ENCODE measurements at regions not wholly inside any gene's neighbourhood (a gene's known extent, or its start where the extent isn't known, plus 50 kb on each side); places are given as distances from the start of the nearest gene placed in this dataset.

DNA sequence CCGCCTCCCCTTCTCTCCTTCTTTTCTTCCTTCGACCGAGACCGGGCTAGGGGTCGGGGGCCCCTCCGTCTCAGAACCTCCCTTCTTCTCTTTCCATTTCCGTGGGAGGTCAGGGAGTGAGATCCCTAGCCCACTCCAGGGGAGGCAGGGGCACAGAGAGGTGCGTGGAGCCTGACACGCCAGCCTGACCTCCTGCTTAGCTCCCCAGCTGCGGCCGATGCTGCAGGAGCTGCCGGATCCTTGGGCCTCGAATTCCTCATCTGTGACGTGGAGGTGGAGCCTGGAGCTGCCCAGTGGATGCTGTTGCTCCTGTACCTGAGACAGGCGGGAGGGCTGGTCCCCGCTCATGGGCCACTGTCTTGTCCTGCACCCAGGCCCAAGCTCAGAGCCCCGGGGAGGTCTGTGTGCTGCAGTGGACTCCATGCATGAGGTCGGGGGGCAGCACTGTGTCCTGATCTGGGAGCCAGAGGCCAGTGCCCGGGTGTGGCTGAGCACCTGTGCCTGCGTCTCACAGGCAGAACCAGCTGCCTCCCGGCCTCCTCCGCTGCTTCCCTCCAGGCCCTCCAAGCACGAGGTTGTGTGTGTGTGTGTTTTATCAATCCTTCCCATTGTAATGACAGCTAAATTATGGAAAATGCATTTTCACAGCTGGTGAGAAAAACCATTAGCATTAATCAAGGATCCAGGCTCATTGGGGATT, 55.3 kb upstream of the TTC34 start:
- no peak overlapping the region for H3K4me3 ChIP-seq (ENCODE audit: low read depth, low read length)

DNA sequence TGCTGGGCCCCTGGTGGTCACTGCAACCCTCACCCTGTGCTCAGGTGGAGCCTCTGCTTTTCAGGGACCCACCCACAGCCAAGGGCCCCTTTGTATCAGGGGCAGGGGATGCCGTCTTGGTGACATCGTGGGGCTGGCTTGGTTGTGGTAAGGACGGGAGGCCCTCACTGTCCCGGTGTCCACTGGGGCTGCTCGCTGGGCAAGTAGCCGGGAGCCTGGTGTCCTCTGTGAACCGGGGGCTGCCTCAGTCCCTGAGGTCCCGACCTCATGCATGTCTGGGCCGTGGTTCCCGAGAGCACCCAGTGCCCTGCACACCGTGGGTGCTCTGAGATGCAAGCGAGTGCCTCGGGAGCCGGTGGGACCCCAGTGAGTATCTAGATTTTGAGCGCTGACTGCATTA, 56.0 kb upstream of the TTC34 start:
- H3K36me3 ChIP-seq (ENCODE audit: control insufficient read depth, insufficient read depth, low read length) = no peaks in the 10 kb centered on the region
- no peak overlapping the region for H3K4me3 ChIP-seq (ENCODE audit: low read depth, low read length)
- DNase-seq (ENCODE audit: low read depth) = no peak
- TF ChIP-seq, protein P1, sequence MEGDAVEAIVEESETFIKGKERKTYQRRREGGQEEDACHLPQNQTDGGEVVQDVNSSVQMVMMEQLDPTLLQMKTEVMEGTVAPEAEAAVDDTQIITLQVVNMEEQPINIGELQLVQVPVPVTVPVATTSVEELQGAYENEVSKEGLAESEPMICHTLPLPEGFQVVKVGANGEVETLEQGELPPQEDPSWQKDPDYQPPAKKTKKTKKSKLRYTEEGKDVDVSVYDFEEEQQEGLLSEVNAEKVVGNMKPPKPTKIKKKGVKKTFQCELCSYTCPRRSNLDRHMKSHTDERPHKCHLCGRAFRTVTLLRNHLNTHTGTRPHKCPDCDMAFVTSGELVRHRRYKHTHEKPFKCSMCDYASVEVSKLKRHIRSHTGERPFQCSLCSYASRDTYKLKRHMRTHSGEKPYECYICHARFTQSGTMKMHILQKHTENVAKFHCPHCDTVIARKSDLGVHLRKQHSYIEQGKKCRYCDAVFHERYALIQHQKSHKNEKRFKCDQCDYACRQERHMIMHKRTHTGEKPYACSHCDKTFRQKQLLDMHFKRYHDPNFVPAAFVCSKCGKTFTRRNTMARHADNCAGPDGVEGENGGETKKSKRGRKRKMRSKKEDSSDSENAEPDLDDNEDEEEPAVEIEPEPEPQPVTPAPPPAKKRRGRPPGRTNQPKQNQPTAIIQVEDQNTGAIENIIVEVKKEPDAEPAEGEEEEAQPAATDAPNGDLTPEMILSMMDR (IDR thresholded peaks at IDR 0.05; ENCODE audit: insufficient read depth, low read length, poor library complexity, severe bottlenecking) = no peak
- H3K27me3 ChIP-seq (ENCODE audit: control insufficient read depth, insufficient read depth, low read length) = peaks cover 24% of the 10 kb centered on the region

More for the DNA sequence above, 55.3 kb upstream of the TTC34 start:
- TF ChIP-seq, protein P1 (IDR thresholded peaks at IDR 0.05; ENCODE audit: insufficient read depth, low read length, poor library complexity, severe bottlenecking) = no peak
- no peak for DNase-seq (ENCODE audit: low read depth)
- Histone ChIP-seq H3K36me3 (ENCODE audit: control insufficient read depth, insufficient read depth, low read length) (no peaks in the 10 kb centered on the region), H3K27me3 (ENCODE audit: control insufficient read depth, insufficient read depth, low read length) (peaks cover 24% of the 10 kb centered on the region)

DNA sequence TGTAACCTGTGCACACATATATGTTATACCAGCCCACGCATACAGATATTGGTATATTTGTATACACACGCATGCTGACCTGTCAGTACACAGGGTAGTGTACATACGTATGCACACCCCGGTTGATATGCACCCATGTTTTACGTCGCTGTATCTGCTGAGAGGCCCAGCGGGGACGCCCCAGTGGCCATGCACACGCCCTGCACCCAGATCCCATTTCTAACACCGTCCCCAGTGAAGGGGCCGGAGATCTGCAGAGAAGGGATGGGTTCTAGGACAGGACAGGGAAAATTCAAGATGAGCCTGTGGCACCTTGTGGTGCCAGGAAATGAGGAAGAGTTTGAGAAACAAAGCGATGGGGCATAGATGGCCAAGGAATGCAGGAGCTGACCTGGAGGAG, 57.2 kb upstream of the TTC34 start:
- no peaks in the 10 kb centered on the region for H3K36me3 ChIP-seq (ENCODE audit: control insufficient read depth, insufficient read depth, low read length)
- TF ChIP-seq, protein P1 (IDR thresholded peaks at IDR 0.05; ENCODE audit: insufficient read depth, low read length, poor library complexity, severe bottlenecking) = no peak
- H3K4me3 ChIP-seq (ENCODE audit: low read depth, low read length) = no peak overlapping the region
- DNase-seq (ENCODE audit: low read depth) = no peak
- peaks cover 24% of the 10 kb centered on the region for H3K27me3 ChIP-seq (ENCODE audit: control insufficient read depth, insufficient read depth, low read length)

DNA sequence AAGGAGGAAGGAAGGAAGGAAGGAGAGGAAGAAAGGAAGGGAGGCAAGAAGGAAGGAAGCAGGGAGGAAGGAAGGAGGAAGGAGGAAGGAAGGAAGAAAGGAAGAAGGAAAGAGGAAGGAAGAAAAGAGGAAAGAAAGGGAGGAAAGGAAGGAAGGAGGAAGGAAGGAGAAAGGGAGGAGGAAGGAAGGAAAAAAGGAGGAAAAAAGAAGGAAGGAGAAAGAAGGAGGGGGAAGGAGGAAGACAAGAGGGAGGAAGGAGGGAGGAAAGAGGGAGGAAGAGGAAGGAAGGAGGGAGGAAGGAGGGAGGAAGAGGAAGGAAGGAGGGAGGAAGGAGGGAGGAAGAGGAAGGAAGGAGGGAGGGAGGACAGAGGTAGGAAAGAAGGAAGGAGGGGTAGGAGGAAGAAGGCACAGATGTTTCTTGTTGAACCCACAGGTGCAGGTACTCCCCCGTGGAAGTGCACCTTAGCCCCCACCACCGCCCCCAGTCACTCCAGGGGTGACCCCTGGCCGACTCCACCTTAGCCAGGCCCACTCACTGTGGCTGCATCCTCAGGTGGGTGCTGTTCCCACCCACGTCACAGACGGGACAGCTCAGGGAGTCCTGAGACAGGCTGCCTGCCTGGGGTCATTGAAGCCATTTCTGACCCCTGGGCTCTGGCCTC, 57.9 kb upstream of the TTC34 start:
- no peak for DNase-seq (ENCODE audit: low read depth)
- peaks cover 22% of the 10 kb centered on the region for H3K27me3 ChIP-seq (ENCODE audit: control insufficient read depth, insufficient read depth, low read length)
- TF ChIP-seq, protein P1 (IDR thresholded peaks at IDR 0.05; ENCODE audit: insufficient read depth, low read length, poor library complexity, severe bottlenecking) = no peak

DNA sequence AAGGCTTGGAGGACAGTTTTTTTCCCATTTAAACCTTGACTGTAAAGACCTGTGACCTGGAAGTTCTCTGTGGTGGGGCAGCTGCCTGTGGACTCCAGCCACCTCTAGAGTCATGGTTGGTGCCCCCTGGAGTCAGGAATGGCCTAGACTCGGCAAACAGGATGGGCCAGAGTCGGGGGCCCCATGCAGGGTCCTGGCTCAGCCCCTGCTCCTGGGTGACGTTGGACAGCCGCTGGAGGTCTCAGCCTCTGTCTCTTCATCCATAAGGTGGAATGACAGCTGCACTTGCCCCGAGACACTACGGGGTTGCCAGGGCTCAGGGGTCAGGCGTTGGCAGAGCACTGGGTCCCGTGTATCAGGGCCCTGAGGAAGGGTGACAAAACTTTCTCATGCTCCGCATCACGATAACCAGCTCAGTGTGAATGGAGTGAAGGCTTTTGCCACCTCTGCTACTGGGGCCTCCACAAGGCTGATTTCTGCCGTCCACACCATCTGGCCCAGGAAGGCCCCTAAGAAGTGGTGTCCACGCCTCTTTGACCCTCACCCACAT, 58.5 kb upstream of the TTC34 start:
- Histone ChIP-seq H3K4me3 (ENCODE audit: low read depth, low read length) (no peak overlapping the region), H3K27me3 (ENCODE audit: control insufficient read depth, insufficient read depth, low read length) (peaks cover 21% of the 10 kb centered on the region), H3K36me3 (ENCODE audit: control insufficient read depth, insufficient read depth, low read length) (no peaks in the 10 kb centered on the region)
- no peak for DNase-seq (ENCODE audit: low read depth)
- TF ChIP-seq, protein P1 (IDR thresholded peaks at IDR 0.05; ENCODE audit: insufficient read depth, low read length, poor library complexity, severe bottlenecking) = no peak

More for the DNA sequence above, 57.9 kb upstream of the TTC34 start:
- Histone ChIP-seq H3K36me3 (ENCODE audit: control insufficient read depth, insufficient read depth, low read length) (no peaks in the 10 kb centered on the region), H3K4me3 (ENCODE audit: low read depth, low read length) (no peak overlapping the region)

Measured in kidney epithelial cell (primary cell).